A673 (cell line): ENCODE measurements at regions not wholly inside any gene's neighbourhood (a gene's known extent, or its start where the extent isn't known, plus 50 kb on each side); places are given as distances from the start of the nearest gene placed in this dataset.

Source experiments
- CTCF ChIP-seq: fragments of 300-800, 200-600 bp; sonication (generic); conservative IDR thresholded peaks from 2 replicates; pipeline ENCODE4 v1.5.1; 2017; ENCODE audit warnings: low read depth, mild to moderate bottlenecking, antibody characterized with exemption, low read length, moderate library complexity, mixed read lengths
- EZH2 ChIP-seq: fragments of 200-600 bp; sonication (generic); IDR thresholded peaks from 2 replicates; pipeline ENCODE4 v1.6.1; 2017; ENCODE audit warnings: borderline replicate concordance, low read depth, mild to moderate bottlenecking, mixed read lengths, antibody characterized with exemption, low read length; ENCODE audit not compliant: poor library complexity, severe bottlenecking

DNA sequence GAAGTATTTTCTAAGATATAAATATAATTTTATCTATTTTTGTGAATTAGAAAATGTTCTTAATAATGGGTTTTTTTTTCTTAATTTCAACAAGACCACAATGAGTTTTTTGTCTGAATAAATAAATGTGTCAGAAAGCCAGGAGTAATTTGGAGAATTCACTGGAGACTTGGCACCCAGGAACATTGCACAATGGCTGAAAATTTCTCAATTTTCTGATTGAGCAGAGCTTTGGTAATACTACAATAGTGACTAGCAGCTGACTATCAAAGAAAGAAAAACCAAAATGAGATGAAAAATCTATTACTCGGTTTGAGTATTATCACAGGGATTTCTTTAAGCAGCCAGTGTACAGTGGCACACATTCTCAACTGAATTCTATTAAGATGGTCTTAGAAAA is 394.4 kb upstream of the PCDH20 start:
- TF ChIP-seq CTCF (no peak), EZH2 (no peak)
